ENCODE measurements at regions not wholly inside any gene's neighbourhood (a gene's known extent, or its start where the extent isn't known, plus 50 kb on each side); places are given as distances from the start of the nearest gene placed in this dataset.

GRCh38 chr10:130458509-130458908 lies 322.3 kb downstream of the GLRX3 start:
- no peak overlapping the region for H3K4me3 ChIP-seq
- TF ChIP-seq, protein P1, sequence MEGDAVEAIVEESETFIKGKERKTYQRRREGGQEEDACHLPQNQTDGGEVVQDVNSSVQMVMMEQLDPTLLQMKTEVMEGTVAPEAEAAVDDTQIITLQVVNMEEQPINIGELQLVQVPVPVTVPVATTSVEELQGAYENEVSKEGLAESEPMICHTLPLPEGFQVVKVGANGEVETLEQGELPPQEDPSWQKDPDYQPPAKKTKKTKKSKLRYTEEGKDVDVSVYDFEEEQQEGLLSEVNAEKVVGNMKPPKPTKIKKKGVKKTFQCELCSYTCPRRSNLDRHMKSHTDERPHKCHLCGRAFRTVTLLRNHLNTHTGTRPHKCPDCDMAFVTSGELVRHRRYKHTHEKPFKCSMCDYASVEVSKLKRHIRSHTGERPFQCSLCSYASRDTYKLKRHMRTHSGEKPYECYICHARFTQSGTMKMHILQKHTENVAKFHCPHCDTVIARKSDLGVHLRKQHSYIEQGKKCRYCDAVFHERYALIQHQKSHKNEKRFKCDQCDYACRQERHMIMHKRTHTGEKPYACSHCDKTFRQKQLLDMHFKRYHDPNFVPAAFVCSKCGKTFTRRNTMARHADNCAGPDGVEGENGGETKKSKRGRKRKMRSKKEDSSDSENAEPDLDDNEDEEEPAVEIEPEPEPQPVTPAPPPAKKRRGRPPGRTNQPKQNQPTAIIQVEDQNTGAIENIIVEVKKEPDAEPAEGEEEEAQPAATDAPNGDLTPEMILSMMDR (IDR thresholded peaks at IDR 0.05; ENCODE audit: low read depth, low read length), result no peak
- DNase-seq (ENCODE audit: low read depth in 1 of 2, low spot score in 1 of 2), result no peak
- no peaks in the 10 kb centered on the region for H3K36me3 ChIP-seq
- H3K4me1 ChIP-seq (ENCODE audit: low read depth), result no peaks in the 10 kb centered on the region
- H3K27me3 ChIP-seq, result no peaks in the 10 kb centered on the region
- H3K27ac ChIP-seq, result no peak overlapping the region
- H3K9me3 ChIP-seq (ENCODE audit: low read depth), result no peaks in the 10 kb centered on the region

DNA sequence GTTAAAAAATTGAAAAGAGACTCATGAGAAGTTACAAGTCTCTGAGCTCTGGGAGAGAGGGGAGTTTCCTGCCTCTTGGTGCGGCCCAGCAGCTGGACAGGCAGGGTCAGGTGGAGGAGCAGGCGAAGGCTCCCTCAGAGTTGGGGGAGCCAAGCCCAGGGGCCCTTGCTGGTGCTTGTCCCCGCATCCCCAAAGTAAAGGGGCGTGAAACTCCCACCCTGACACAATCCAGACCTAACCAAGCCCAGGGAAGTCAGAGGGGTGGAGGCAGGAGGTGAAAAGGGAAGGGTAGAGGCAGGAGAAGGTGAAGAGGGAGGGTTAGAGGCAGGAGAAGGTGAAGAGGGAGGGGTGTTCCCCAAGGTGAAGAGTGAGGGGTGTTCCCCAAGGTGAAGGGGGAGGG lies 322.8 kb downstream of the GLRX3 start:
- DNase-seq (ENCODE audit: low read depth in 1 of 2, low spot score in 1 of 2), result no peak
- no peaks in the 10 kb centered on the region for H3K4me1 ChIP-seq (ENCODE audit: low read depth)
- no peak overlapping the region for H3K27ac ChIP-seq
- H3K27me3 ChIP-seq, result no peaks in the 10 kb centered on the region
- no peak overlapping the region for H3K4me3 ChIP-seq
- TF ChIP-seq, protein P1 (IDR thresholded peaks at IDR 0.05; ENCODE audit: low read depth, low read length), result no peak
- H3K36me3 ChIP-seq, result no peaks in the 10 kb centered on the region
- H3K9me3 ChIP-seq (ENCODE audit: low read depth), result no peaks in the 10 kb centered on the region

DNA sequence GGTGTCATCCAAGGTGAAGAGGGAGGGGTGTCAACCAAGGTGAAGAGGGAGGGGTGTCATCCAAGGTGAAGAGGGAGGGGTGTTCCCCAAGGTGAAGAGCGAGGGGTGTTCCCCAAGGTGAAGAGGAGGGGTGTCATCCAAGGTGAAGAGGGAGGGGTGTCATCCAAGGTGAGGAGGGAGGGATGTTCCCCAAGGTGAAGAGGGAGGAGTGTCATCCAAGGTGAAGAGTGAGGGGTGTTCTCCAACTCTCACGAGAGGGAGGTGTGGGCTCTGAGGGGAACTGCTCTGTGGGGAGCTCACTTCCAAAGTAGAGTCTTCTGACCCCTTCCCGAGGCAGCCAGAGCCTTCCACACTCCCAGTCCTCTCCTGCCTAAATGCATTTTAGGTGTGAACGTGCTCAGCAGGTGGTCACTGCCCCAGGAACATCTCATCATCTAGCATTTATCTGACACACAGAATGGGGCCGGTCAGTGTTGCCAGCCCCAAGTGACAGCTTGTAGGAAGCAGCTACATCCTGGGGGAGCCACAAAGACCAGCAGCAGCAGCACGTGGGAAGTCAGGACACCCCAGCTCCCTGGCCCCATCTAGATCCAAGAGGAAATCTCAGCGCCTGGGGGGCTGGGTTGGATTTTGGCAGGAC lies 323.8 kb downstream of the GLRX3 start:
- DNase-seq (ENCODE audit: low read depth in 1 of 2, low spot score in 1 of 2), result no peak
- Histone ChIP-seq H3K27me3 (no peaks in the 10 kb centered on the region), H3K36me3 (no peaks in the 10 kb centered on the region), H3K9me3 (ENCODE audit: low read depth) (no peaks in the 10 kb centered on the region), H3K27ac (no peak overlapping the region), H3K4me3 (no peak overlapping the region), H3K4me1 (ENCODE audit: low read depth) (no peaks in the 10 kb centered on the region)
- TF ChIP-seq, protein P1 (IDR thresholded peaks at IDR 0.05; ENCODE audit: low read depth, low read length), result no peak

- no peak for DNase-seq (ENCODE audit: low read depth in 1 of 2, low spot score in 1 of 2)
- TF ChIP-seq, protein P1 (IDR thresholded peaks at IDR 0.05; ENCODE audit: low read depth, low read length), result no peak
- no peaks in the 10 kb centered on the region for H3K36me3 ChIP-seq
Measured at GRCh38 chr10:130461631-130462030, 325.4 kb downstream of the GLRX3 start.

GRCh38 chr10:130463104-130463875 lies 327.1 kb downstream of the GLRX3 start:
- Histone ChIP-seq H3K4me1 (ENCODE audit: low read depth) (no peaks in the 10 kb centered on the region), H3K27me3 (no peaks in the 10 kb centered on the region), H3K4me3 (no peak overlapping the region), H3K27ac (no peak overlapping the region), H3K9me3 (ENCODE audit: low read depth) (no peaks in the 10 kb centered on the region), H3K36me3 (no peaks in the 10 kb centered on the region)
- TF ChIP-seq, protein P1 (IDR thresholded peaks at IDR 0.05; ENCODE audit: low read depth, low read length), result no peak
- DNase-seq (ENCODE audit: low read depth in 1 of 2, low spot score in 1 of 2), result no peak

More at GRCh38 chr10:130461631-130462030, 325.4 kb downstream of the GLRX3 start:
- no peak overlapping the region for H3K27ac ChIP-seq
- no peak overlapping the region for H3K4me3 ChIP-seq
- H3K9me3 ChIP-seq (ENCODE audit: low read depth), result no peaks in the 10 kb centered on the region
- H3K4me1 ChIP-seq (ENCODE audit: low read depth), result no peaks in the 10 kb centered on the region
- H3K27me3 ChIP-seq, result no peaks in the 10 kb centered on the region
